Mucosa of rectum (tissue), 2 donors: ENCODE measurements at regions not wholly inside any gene's neighbourhood (a gene's known extent, or its start where the extent isn't known, plus 50 kb on each side); places are given as distances from the start of the nearest gene placed in this dataset.

Source experiments
- H3K27ac ChIP-seq, 2 donors: one replicate each; pipeline ENCODE4 v1.7.0; 2013; ENCODE audit warnings: inconsistent platforms in 2 of 2, low read depth in 2 of 2, low read length in 2 of 2
- H3K27me3 ChIP-seq, 2 donors: one replicate each; pipeline ENCODE4 v1.7.0; 2013; ENCODE audit warnings: low read length in 2 of 2; ENCODE audit not compliant: control insufficient read depth in 2 of 2, insufficient read depth in 2 of 2
- H3K36me3 ChIP-seq, 2 donors: one replicate each; pipeline ENCODE4 v1.7.0; 2013; ENCODE audit warnings: low read length in 2 of 2; ENCODE audit not compliant: control insufficient read depth in 2 of 2, insufficient read depth in 2 of 2
- H3K4me1 ChIP-seq, 2 donors: one replicate each; pipeline ENCODE4 v1.7.0; 2013; ENCODE audit warnings: low read length in 2 of 2, mild to moderate bottlenecking in 1 of 2; ENCODE audit not compliant: control insufficient read depth in 2 of 2, insufficient read depth in 2 of 2
- H3K4me3 ChIP-seq, 2 donors: one replicate each; pipeline ENCODE4 v1.7.0; 2013; ENCODE audit warnings: low read length in 2 of 2
- H3K9ac ChIP-seq, 2 donors: one replicate each; pipeline ENCODE4 v1.7.0; 2013; ENCODE audit warnings: low read length in 2 of 2, low read depth in 1 of 2, mild to moderate bottlenecking in 1 of 2
- H3K9me3 ChIP-seq, 2 donors: one replicate each; pipeline ENCODE4 v1.7.0; 2013; ENCODE audit warnings: low read length in 2 of 2; ENCODE audit not compliant: control insufficient read depth in 2 of 2
- donor health status: healthy.
- donor health status: Normal muscosa, but diverticular disease.

DNA sequence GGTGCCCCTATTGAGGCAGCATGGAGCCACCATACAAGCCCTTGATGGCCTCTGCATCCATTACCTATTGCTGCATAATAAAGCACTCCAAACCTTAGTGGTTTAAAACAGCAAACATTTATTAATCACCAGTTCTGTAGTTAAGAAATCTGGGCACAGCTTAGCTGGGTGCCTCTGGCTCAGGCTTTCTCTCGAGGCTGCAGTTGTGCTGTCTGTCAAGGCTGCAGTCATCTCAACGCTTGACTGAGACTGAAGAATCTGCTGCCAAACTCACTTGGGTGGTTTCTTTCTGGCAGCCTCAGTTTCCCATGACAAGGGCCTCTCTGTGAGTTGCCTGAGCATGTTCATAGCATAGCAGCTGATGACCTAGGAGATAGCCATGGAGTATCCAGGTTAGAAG is 207.4 kb upstream of the LRFN2 start:
- Histone ChIP-seq H3K9me3 (no peaks in the 10 kb centered on the region), H3K4me1 (no peaks in the 10 kb centered on the region), H3K27me3 (no peaks in the 10 kb centered on the region), H3K36me3 (no peaks in the 10 kb centered on the region), H3K4me3 (no peak overlapping the region), H3K9ac (no peak overlapping the region), H3K27ac (no peak overlapping the region)

DNA sequence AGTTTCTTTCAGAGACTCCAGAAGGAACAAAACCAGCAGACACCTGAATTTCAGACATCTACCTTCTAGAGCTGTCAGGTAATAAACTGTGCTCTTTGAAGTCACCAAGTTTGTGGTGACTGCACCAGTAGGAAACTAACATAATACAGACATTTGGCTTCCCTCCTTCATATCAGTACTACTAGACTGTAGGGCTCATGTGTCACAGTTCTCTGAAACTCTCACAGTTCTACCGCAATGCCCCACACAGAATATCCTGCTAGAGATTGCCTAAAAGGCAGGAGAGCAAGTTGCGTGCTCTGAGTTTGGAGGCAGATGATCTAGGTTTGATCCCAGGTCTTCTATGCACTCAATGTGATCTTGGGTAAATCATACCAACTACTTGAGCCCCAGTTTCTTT is 205.0 kb upstream of the LRFN2 start:
- Histone ChIP-seq H3K27me3 (no peaks in the 10 kb centered on the region), H3K9me3 (no peaks in the 10 kb centered on the region), H3K4me1 (no peaks in the 10 kb centered on the region), H3K27ac (no peak overlapping the region), H3K4me3 (no peak overlapping the region), H3K9ac (no peak overlapping the region), H3K36me3 (no peaks in the 10 kb centered on the region)

DNA sequence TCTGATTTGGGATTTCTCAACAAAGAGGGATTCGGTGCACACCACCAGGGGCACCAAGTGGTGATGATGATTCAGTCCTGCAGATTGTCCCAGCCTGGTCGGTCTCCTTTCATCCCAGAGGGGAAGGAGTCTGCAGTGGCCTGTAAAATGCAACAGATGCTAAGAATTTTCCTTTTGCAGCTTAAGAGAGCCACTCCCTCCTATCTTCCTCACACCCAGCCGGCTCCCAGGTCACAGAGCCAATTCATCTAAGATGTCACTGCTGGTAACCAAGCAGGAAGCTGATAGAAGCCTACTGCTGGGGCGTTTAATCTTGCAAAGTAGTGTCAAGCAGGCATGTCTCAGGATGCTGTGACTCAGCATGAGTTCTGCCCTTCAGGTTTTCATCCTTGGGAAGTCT is 203.8 kb upstream of the LRFN2 start:
- no peak overlapping the region for H3K9ac ChIP-seq
- no peak overlapping the region for H3K27ac ChIP-seq
- no peaks in the 10 kb centered on the region for H3K4me1 ChIP-seq
- no peaks in the 10 kb centered on the region for H3K36me3 ChIP-seq
- H3K9me3 ChIP-seq, result no peaks in the 10 kb centered on the region
- peaks cover 0 to 2% of the 10 kb centered on the region in 2 donors for H3K27me3 ChIP-seq
- H3K4me3 ChIP-seq, result no peak overlapping the region

DNA sequence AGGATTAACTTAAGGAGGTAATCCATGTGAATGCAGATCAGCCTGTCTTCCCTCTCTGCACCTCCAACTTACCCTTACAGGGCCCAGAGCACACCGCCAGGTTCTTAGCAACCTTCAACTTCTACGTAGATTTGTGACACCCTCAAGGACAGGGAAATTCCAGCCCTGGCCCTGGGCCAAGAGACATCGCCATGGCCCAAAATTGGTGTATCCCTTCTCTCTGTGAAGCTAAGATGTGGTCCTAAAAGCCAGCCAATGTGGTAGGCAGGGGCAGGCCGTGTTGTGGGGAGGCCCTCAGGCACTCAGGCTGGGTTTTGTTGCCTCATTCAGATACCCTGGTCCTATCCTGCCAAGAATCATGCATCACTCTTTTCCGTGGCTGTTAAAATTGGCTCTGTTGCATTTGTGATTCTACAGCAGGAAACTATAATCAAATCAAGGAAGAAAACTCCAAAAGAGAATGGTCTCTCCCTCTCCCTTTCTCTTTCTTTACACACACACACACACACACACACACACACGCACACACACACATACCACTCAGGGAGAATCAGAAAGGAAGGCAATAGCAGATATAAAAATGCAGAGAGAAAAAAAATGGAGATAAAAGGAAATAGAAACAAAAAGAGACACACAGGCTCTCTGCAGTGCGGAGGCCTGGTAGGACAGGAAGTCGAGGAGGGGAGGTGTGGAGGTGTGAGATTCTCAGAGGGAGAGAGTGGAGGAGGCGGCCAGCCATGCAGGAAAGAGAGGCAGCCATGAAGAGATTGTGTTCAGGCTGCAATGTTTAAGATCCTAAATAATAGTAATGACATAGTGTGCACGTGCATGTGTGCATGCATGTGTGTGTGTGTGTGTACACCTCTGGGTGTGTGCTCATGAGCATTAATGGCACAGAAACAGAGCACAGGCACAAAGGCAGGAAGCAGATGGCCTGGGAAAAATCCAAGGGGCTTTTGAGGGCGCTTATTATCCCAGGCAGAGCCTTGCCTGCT is 201.8 kb upstream of the LRFN2 start:
- H3K9me3 ChIP-seq, result no peaks in the 10 kb centered on the region
- no peaks in the 10 kb centered on the region for H3K36me3 ChIP-seq
- no peak overlapping the region for H3K4me3 ChIP-seq
- H3K9ac ChIP-seq, result no peak overlapping the region
- no peaks in the 10 kb centered on the region for H3K4me1 ChIP-seq
- peaks cover 0 to 2% of the 10 kb centered on the region in 2 donors for H3K27me3 ChIP-seq
- no peak overlapping the region for H3K27ac ChIP-seq

DNA sequence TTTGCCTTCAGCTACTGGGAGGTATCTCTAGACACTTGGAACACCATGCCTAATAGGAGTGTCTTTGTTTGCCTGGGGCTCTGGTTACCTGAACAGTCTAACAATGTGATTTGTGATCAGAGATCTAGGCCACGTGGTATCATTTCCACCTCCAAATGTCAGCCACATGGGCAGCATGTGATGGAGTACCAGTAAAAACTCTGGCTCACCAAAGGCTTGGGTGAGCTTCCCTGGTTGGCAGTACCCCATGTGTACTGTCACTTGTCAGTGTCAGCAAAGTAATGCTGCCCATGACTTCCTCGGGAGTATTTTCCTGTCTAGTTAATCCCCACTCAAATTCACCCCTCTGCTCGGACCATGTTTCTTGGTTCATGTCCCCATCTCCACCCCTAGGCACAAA is 195.2 kb upstream of the LRFN2 start:
- Histone ChIP-seq H3K36me3 (no peaks in the 10 kb centered on the region), H3K9ac (no peak overlapping the region), H3K27ac (no peak overlapping the region), H3K9me3 (no peaks in the 10 kb centered on the region), H3K4me1 (no peaks in the 10 kb centered on the region), H3K4me3 (no peak overlapping the region), H3K27me3 (peaks cover 0 to 2% of the 10 kb centered on the region in 2 donors)

DNA sequence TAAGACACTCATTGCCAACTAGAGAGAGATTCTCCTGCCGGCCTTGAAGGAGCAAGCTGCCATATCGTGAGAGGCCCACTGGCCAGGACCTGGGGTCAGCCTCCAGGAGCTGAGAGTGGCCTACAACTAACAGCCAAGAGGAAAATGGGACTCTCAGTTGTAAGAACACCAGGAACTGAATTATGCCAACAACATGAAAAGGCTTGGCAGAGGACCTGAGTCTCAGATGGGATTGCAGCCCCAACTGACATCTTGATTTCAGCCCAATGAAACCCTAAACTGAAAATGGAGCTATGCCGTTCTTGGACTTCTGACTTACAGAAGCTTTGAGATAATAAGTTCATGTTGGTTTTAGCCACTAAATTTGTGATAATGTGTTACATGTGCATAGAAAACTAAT is 193.5 kb upstream of the LRFN2 start:
- Histone ChIP-seq H3K4me3 (no peak overlapping the region), H3K4me1 (no peaks in the 10 kb centered on the region), H3K36me3 (no peaks in the 10 kb centered on the region), H3K9ac (no peak overlapping the region), H3K9me3 (no peaks in the 10 kb centered on the region), H3K27me3 (no peaks in the 10 kb centered on the region), H3K27ac (no peak overlapping the region)

DNA sequence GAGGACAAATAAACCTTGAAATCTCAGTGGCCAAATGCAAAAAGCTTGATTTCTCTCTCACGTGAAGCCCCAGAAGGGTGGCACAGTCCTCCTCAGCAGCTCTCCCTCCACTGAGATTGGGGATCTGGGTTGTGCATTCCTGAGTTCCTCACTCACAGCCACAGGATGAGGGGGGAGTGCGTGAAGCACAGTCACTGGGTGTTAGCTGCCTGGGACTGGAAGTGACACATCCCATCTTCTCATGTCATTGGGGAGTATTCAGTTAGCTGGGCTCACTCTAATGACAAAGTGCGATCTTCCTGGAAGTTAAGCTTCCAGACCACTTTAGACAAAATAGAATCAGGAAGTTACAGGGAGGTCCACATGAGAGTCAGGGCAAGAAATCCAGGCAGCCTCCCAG is 192.2 kb upstream of the LRFN2 start:
- Histone ChIP-seq H3K27me3 (no peaks in the 10 kb centered on the region), H3K27ac (no peak overlapping the region), H3K4me1 (no peaks in the 10 kb centered on the region), H3K9ac (no peak overlapping the region), H3K36me3 (no peaks in the 10 kb centered on the region), H3K4me3 (no peak overlapping the region), H3K9me3 (no peaks in the 10 kb centered on the region)

DNA sequence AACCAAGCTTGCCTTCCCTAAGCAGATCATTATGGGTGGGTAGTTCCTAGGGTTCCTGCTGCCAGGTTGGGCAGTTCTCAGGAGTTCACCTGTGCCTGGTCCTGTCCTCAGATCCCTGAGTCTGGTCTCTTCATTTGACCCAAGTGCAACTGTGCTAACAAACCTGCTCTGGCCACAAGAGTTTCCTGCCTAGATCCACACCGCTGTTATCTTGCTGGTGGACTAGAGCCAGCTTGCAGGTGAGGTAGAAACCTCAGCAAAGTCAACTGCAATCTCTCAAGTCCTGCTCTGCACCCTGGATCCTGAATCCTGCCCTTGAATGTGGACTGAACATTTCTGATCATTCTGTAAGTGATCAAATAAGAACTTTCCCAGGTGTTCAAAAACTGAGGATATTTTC is 191.8 kb upstream of the LRFN2 start:
- Histone ChIP-seq H3K27me3 (no peaks in the 10 kb centered on the region), H3K9me3 (no peaks in the 10 kb centered on the region), H3K36me3 (no peaks in the 10 kb centered on the region), H3K4me3 (no peak overlapping the region), H3K27ac (no peak overlapping the region), H3K9ac (no peak overlapping the region), H3K4me1 (no peaks in the 10 kb centered on the region)

DNA sequence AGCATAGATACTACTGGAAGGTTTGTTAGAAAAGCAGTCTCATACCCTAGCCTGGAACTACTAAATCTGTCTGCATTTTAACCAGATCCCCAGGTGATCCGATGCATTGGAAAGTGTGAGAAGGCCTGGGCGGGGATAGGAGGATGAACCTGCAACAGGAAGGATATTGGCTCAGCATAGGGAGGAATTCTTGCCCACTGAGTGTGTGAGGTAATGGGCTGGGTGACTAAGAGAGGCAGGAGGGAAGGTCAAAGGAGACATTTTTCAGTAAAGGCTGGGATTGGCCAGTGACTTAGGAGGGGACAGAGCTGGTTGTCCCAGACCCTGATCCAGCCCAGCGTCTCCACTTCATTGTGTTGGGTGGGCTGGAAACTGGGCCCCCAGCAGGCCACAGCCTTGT is 191.0 kb upstream of the LRFN2 start:
- H3K27me3 ChIP-seq, result no peaks in the 10 kb centered on the region
- H3K9ac ChIP-seq, result no peak overlapping the region
- H3K4me3 ChIP-seq, result no peak overlapping the region
- H3K9me3 ChIP-seq, result no peaks in the 10 kb centered on the region
- H3K27ac ChIP-seq, result no peak overlapping the region
- no peaks in the 10 kb centered on the region for H3K36me3 ChIP-seq
- no peaks in the 10 kb centered on the region for H3K4me1 ChIP-seq

DNA sequence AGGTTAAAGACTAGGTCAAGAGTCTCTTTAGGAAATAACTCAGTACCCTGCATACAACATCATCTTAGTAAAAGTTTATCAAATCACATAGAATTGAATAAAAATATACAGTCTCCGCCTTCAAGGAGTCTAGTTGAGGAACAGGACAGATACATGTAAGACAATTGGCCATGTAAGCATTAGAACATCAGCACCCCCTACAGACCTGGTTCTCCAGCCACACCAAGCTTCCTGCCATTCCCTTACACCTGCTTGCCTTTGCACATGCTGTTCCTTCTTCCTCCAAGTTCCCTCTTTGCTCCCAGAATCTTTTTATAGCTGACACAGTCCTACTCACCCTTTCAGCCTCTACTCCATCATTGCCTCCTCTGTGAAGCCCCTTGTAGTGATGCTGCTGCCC is 187.8 kb upstream of the LRFN2 start:
- H3K27ac ChIP-seq, result no peak overlapping the region
- no peaks in the 10 kb centered on the region for H3K4me1 ChIP-seq
- no peak overlapping the region for H3K4me3 ChIP-seq
- H3K9ac ChIP-seq, result no peak overlapping the region
- no peaks in the 10 kb centered on the region for H3K36me3 ChIP-seq
- no peaks in the 10 kb centered on the region for H3K27me3 ChIP-seq
- H3K9me3 ChIP-seq, result peaks cover 0 to 2% of the 10 kb centered on the region in 2 donors
